ENCODE measurements at regions not wholly inside any gene's neighbourhood (a gene's known extent, or its start where the extent isn't known, plus 50 kb on each side); places are given as distances from the start of the nearest gene placed in this dataset.

DNA sequence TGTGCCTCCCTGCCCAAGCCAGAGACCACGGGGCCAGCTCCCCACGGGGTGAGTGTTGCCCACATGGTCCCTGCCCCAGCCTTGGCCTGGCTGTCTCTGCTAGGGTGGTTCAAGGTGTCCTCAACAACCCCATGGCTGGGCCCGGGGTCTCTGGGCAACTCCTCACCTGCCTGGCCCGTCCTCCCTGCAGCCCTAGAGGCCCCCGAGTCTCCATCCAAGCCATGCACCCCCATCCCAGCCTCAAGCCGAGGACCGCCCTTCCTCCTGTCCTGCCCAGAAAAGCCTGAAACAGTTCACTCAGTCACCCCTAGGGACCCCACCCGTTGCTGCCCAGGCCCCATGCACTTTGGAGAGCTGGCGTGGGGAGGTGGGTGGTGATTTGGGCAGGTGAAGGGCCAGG is 120.9 kb downstream of the FAM53A start:
- Histone ChIP-seq H3K27ac (ENCODE audit: low read length) (no peak overlapping the region), H3K27me3 (ENCODE audit: low read length) (peaks cover under 1% of the 10 kb centered on the region), H3K9ac (ENCODE audit: low read length) (no peak overlapping the region), H3K4me3 (ENCODE audit: low read length) (no peak overlapping the region), H3K36me3 (ENCODE audit: low read depth, low read length) (no peaks in the 10 kb centered on the region), H2AFZ (ENCODE audit: low read length) (no peak overlapping the region), H3K4me1 (ENCODE audit: insufficient read depth, low read length) (no peaks in the 10 kb centered on the region), H3K79me2 (ENCODE audit: low read length) (no peaks in the 10 kb centered on the region), H3K4me2 (ENCODE audit: low read length) (no peak overlapping the region), H3K9me2 (replicated peaks; ENCODE audit: low read length) (no peaks in the 10 kb centered on the region), H3F3A (ENCODE audit: low read length, unreplicated experiment) (no peaks in the 10 kb centered on the region), H3K9me3 (ENCODE audit: low read length) (no peaks in the 10 kb centered on the region), H4K20me1 (ENCODE audit: low read length) (no peaks in the 10 kb centered on the region)
- DNase-seq (no peak), ATAC-seq (no peak)
- BruUV-seq (replicated peaks): no TSS peak
- TF ChIP-seq EZH2 (IDR thresholded peaks at IDR 0.05; ENCODE audit: low read length, unreplicated experiment) (no peak), EZH2phosphoT487 (IDR thresholded peaks at IDR 0.05; ENCODE audit: borderline replicate concordance, low read length) (no peak)
- TF ChIP-seq, protein P1, sequence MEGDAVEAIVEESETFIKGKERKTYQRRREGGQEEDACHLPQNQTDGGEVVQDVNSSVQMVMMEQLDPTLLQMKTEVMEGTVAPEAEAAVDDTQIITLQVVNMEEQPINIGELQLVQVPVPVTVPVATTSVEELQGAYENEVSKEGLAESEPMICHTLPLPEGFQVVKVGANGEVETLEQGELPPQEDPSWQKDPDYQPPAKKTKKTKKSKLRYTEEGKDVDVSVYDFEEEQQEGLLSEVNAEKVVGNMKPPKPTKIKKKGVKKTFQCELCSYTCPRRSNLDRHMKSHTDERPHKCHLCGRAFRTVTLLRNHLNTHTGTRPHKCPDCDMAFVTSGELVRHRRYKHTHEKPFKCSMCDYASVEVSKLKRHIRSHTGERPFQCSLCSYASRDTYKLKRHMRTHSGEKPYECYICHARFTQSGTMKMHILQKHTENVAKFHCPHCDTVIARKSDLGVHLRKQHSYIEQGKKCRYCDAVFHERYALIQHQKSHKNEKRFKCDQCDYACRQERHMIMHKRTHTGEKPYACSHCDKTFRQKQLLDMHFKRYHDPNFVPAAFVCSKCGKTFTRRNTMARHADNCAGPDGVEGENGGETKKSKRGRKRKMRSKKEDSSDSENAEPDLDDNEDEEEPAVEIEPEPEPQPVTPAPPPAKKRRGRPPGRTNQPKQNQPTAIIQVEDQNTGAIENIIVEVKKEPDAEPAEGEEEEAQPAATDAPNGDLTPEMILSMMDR (conservative IDR thresholded peaks at IDR 0.05; ENCODE audit: low read depth, low read length): no peak
- ChIA-PET CTCF (no interaction called here), POLR2A (ENCODE audit: unreplicated experiment) (no interaction called here)
- intact Hi-C loops (cut with micrococcal nuclease): no loop called here

GRCh38 chr4:1562771-1563170 is 121.3 kb downstream of the FAM53A start:
- no TSS peak for BruUV-seq (replicated peaks)
- TF ChIP-seq, protein P1 (conservative IDR thresholded peaks at IDR 0.05; ENCODE audit: low read depth, low read length): no peak
- no peak for TF ChIP-seq EZH2phosphoT487 (IDR thresholded peaks at IDR 0.05; ENCODE audit: borderline replicate concordance, low read length)
- TF ChIP-seq EZH2 (IDR thresholded peaks at IDR 0.05; ENCODE audit: low read length, unreplicated experiment): no peak
- POLR2A ChIA-PET (ENCODE audit: unreplicated experiment): no interaction called here
- no peak overlapping the region for H3K27ac ChIP-seq (ENCODE audit: low read length)
- no peak overlapping the region for H2AFZ ChIP-seq (ENCODE audit: low read length)
- H3K9me3 ChIP-seq (ENCODE audit: low read length): no peaks in the 10 kb centered on the region
- DNase-seq (no peak), ATAC-seq (no peak)
- no peaks in the 10 kb centered on the region for H3K79me2 ChIP-seq (ENCODE audit: low read length)
- no peaks in the 10 kb centered on the region for H3K9me2 ChIP-seq (replicated peaks; ENCODE audit: low read length)
- H3F3A ChIP-seq (ENCODE audit: low read length, unreplicated experiment): no peaks in the 10 kb centered on the region
- no peaks in the 10 kb centered on the region for H3K4me1 ChIP-seq (ENCODE audit: insufficient read depth, low read length)
- intact Hi-C loops (cut with micrococcal nuclease): no loop called here
- no peak overlapping the region for H3K9ac ChIP-seq (ENCODE audit: low read length)
- H3K4me3 ChIP-seq (ENCODE audit: low read length): no peak overlapping the region
- peaks cover 5% of the 10 kb centered on the region for H3K27me3 ChIP-seq (ENCODE audit: low read length)
- H3K36me3 ChIP-seq (ENCODE audit: low read depth, low read length): no peaks in the 10 kb centered on the region
- CTCF ChIA-PET: no interaction called here
- H3K4me2 ChIP-seq (ENCODE audit: low read length): no peak overlapping the region
- H4K20me1 ChIP-seq (ENCODE audit: low read length): no peaks in the 10 kb centered on the region

GRCh38 chr4:1562371-1562770 is 121.7 kb downstream of the FAM53A start:
- Histone ChIP-seq H3K9me2 (replicated peaks; ENCODE audit: low read length) (no peaks in the 10 kb centered on the region), H3K36me3 (ENCODE audit: low read depth, low read length) (no peaks in the 10 kb centered on the region), H2AFZ (ENCODE audit: low read length) (no peak overlapping the region), H3K9ac (ENCODE audit: low read length) (no peak overlapping the region), H3K27ac (ENCODE audit: low read length) (no peak overlapping the region), H3K4me3 (ENCODE audit: low read length) (no peak overlapping the region), H3K4me1 (ENCODE audit: insufficient read depth, low read length) (no peaks in the 10 kb centered on the region), H4K20me1 (ENCODE audit: low read length) (no peaks in the 10 kb centered on the region), H3K9me3 (ENCODE audit: low read length) (no peaks in the 10 kb centered on the region), H3K27me3 (ENCODE audit: low read length) (peaks cover 9% of the 10 kb centered on the region), H3K4me2 (ENCODE audit: low read length) (no peak overlapping the region), H3K79me2 (ENCODE audit: low read length) (no peaks in the 10 kb centered on the region), H3F3A (ENCODE audit: low read length, unreplicated experiment) (no peaks in the 10 kb centered on the region)
- no peak for DNase-seq
- intact Hi-C loops (cut with micrococcal nuclease): no loop called here
- TF ChIP-seq EZH2 (IDR thresholded peaks at IDR 0.05; ENCODE audit: low read length, unreplicated experiment) (no peak), EZH2phosphoT487 (IDR thresholded peaks at IDR 0.05; ENCODE audit: borderline replicate concordance, low read length) (no peak)
- TF ChIP-seq, protein P1 (conservative IDR thresholded peaks at IDR 0.05; ENCODE audit: low read depth, low read length): no peak
- CTCF ChIA-PET: no interaction called here
- ATAC-seq: no peak
- no TSS peak for BruUV-seq (replicated peaks)
- POLR2A ChIA-PET (ENCODE audit: unreplicated experiment): no interaction called here

Data from PC-3 (cell line).